Mesothelial cell of epicardium (in vitro differentiated cells): ENCODE measurements at regions not wholly inside any gene's neighbourhood (a gene's known extent, or its start where the extent isn't known, plus 50 kb on each side); places are given as distances from the start of the nearest gene placed in this dataset.

Experiments used
- DNase-seq, 2 experiments: peaks; one replicate each; pipeline ENCODE4 v3.0.0; 2021; ENCODE audit warnings: low spot score in 2 of 2; ENCODE audit not compliant: unreplicated experiment in 2 of 2
- H3K27ac Mint-ChIP-seq: 2 replicates; pipeline ENCODE4 v1.8.0; 2021; ENCODE audit warnings: mixed read lengths
- H3K27me3 Mint-ChIP-seq: 2 replicates; pipeline ENCODE4 v1.8.0; 2021; ENCODE audit warnings: low read depth, mixed read lengths
- H3K36me3 Mint-ChIP-seq: 2 replicates; pipeline ENCODE4 v1.8.0; 2021; ENCODE audit warnings: mixed read lengths
- H3K4me1 Mint-ChIP-seq: 2 replicates; pipeline ENCODE4 v1.8.0; 2021; ENCODE audit warnings: mixed read lengths
- H3K4me3 Mint-ChIP-seq: 2 replicates; pipeline ENCODE4 v1.8.0; 2021; ENCODE audit warnings: mild to moderate bottlenecking, moderate library complexity, mixed read lengths
- H3K9me3 Mint-ChIP-seq: 2 replicates; pipeline ENCODE4 v1.8.0; 2021; ENCODE audit warnings: mixed read lengths
- TF ChIP-seq, protein P1 (sequence below): fragments of 200-600 bp; sonication (generic); IDR thresholded peaks from one replicate; pipeline ENCODE4 v1.5.0; 2021; ENCODE audit warnings: antibody characterized with exemption; ENCODE audit not compliant: unreplicated experiment

GRCh38 chr2:19201911-19202462 lies 156.4 kb downstream of the OSR1 start:
- peaks cover 2% of the 10 kb centered on the region for H3K36me3 Mint-ChIP-seq
- no peak overlapping the region for H3K4me3 Mint-ChIP-seq
- DNase-seq, result no peak
- peaks cover 3% of the 10 kb centered on the region for H3K9me3 Mint-ChIP-seq
- TF ChIP-seq, protein P1, sequence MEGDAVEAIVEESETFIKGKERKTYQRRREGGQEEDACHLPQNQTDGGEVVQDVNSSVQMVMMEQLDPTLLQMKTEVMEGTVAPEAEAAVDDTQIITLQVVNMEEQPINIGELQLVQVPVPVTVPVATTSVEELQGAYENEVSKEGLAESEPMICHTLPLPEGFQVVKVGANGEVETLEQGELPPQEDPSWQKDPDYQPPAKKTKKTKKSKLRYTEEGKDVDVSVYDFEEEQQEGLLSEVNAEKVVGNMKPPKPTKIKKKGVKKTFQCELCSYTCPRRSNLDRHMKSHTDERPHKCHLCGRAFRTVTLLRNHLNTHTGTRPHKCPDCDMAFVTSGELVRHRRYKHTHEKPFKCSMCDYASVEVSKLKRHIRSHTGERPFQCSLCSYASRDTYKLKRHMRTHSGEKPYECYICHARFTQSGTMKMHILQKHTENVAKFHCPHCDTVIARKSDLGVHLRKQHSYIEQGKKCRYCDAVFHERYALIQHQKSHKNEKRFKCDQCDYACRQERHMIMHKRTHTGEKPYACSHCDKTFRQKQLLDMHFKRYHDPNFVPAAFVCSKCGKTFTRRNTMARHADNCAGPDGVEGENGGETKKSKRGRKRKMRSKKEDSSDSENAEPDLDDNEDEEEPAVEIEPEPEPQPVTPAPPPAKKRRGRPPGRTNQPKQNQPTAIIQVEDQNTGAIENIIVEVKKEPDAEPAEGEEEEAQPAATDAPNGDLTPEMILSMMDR, result no peak
- no peak overlapping the region for H3K27ac Mint-ChIP-seq
- no peaks in the 10 kb centered on the region for H3K4me1 Mint-ChIP-seq
- H3K27me3 Mint-ChIP-seq, result no peaks in the 10 kb centered on the region

- no peaks in the 10 kb centered on the region for H3K27me3 Mint-ChIP-seq
- DNase-seq, result no peak
- peaks cover 8% of the 10 kb centered on the region for H3K4me1 Mint-ChIP-seq
- H3K4me3 Mint-ChIP-seq, result no peak overlapping the region
- TF ChIP-seq, protein P1, result no peak
- peaks cover 2% of the 10 kb centered on the region for H3K36me3 Mint-ChIP-seq
- no peak overlapping the region for H3K27ac Mint-ChIP-seq
- H3K9me3 Mint-ChIP-seq, result peaks cover 3% of the 10 kb centered on the region
Observed at GRCh38 chr2:19198381-19198780, 160.0 kb downstream of the OSR1 start.

GRCh38 chr2:19195661-19196060 lies 162.8 kb downstream of the OSR1 start:
- Mint-ChIP-seq H3K4me3 (no peak overlapping the region), H3K4me1 (peaks cover 8% of the 10 kb centered on the region), H3K27ac (no peak overlapping the region), H3K36me3 (peaks cover 2% of the 10 kb centered on the region), H3K27me3 (no peaks in the 10 kb centered on the region), H3K9me3 (peaks cover 3% of the 10 kb centered on the region)
- TF ChIP-seq, protein P1, result no peak
- no peak for DNase-seq

DNA sequence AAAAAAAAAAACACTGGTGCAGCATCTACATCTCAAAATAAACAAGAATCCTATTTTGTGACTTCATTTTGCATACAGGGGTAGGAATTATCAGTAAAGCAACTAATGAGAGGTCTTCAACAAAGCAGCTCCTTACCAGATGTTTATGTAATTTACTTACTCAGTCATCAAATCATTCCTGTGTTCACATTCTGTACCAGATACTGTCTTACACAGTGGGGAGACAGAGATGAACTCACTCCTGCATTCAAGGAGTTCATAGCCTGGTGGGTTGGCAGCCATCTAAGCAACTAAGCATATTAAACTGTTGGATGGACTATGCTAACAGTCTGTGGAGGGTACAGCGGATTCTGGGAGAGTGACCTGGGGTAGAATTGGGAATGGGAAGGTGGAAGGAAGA lies 169.0 kb downstream of the OSR1 start:
- Mint-ChIP-seq H3K9me3 (no peaks in the 10 kb centered on the region), H3K4me3 (no peak overlapping the region), H3K4me1 (no peaks in the 10 kb centered on the region), H3K36me3 (no peaks in the 10 kb centered on the region), H3K27me3 (no peaks in the 10 kb centered on the region), H3K27ac (no peak overlapping the region)
- DNase-seq, result no peak
- TF ChIP-seq, protein P1, result no peak

DNA sequence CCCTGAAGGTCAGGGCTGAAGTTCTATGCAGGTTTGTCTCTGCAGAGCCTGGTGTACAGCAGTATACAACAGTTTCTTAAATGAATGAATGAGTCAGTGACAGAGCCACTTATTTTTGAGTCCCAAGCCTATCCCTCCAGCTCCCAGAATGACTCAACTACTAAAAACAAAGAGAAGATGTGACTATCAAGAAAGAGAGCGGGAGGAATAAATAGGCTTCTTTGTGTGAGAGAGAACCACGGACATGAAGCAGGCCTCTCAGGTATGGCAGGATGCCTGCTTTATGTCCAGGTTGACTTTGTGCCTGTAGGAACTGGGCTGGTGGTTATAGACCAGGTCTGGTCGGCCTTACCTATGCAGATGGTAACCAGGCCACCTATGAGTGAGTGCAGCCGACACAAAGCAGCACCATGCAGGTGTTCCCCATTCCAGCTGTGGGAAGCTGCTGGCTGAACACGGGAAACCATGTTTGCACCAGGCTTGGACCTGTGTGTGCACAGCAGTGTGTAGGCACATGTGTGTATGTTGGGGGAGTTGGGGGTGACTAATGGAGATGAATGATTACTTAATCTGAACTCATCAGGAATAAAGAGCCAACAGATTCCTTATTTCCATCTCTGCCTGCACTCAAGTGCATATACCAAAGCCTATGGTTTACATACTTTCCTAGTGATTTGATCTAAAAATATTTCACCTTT lies 171.0 kb downstream of the OSR1 start:
- TF ChIP-seq, protein P1, result no peak
- DNase-seq, result no peak
- Mint-ChIP-seq H3K27me3 (no peaks in the 10 kb centered on the region), H3K4me1 (no peaks in the 10 kb centered on the region), H3K27ac (no peak overlapping the region), H3K4me3 (no peak overlapping the region), H3K36me3 (no peaks in the 10 kb centered on the region), H3K9me3 (peaks cover under 1% of the 10 kb centered on the region)
